HL-60/S4 treated with retinoic acid at 250 ng/mL for 4 days and 3 days (cell line): ENCODE measurements at regions not wholly inside any gene's neighbourhood (a gene's known extent, or its start where the extent isn't known, plus 50 kb on each side); places are given as distances from the start of the nearest gene placed in this dataset.

Experiments used
- in situ Hi-C: fragments of 300-500 bp; cut with MboI; formaldehyde crosslinking; loops from 2 replicates; pipeline ENCODE4 v1.7.0; 2022; ENCODE audit warnings: low sequenced_read_pairs

- in situ Hi-C loops: no loop called here
Measured at GRCh38 chr9:108656566-108656965, 199.2 kb downstream of the ACTL7B start.

- in situ Hi-C loops: no loop called here
Measured at GRCh38 chr9:108655818-108656217, 200.0 kb downstream of the ACTL7B start.

- in situ Hi-C loops: no loop called here
Measured at GRCh38 chr9:108654566-108654965, 201.2 kb downstream of the ACTL7B start.

GRCh38 chr9:108652851-108653250 is 202.9 kb downstream of the ACTL7B start:
- in situ Hi-C loops: no loop called here

- in situ Hi-C loops: no loop called here
Measured at GRCh38 chr9:108650826-108651225, 205.0 kb downstream of the ACTL7B start.

- in situ Hi-C loops: no loop called here
Measured at GRCh38 chr9:108645520-108645919, 210.3 kb downstream of the ACTL7B start.

- in situ Hi-C loops: no loop called here
Measured at GRCh38 chr9:108643731-108644510, 211.9 kb downstream of the ACTL7B start.

GRCh38 chr9:108642871-108643270 is 212.9 kb downstream of the ACTL7B start:
- in situ Hi-C loops: no loop called here

- in situ Hi-C loops: no loop called here
Measured at GRCh38 chr9:108640230-108640629, 215.6 kb downstream of the ACTL7B start.

GRCh38 chr9:108639696-108640095 is 216.1 kb downstream of the ACTL7B start:
- in situ Hi-C loops: no loop called here

- in situ Hi-C loops: no loop called here
Measured at GRCh38 chr9:108639091-108639490, 216.7 kb downstream of the ACTL7B start.

- in situ Hi-C loops: no loop called here
Measured at GRCh38 chr9:108637340-108637739, 218.4 kb downstream of the ACTL7B start.

GRCh38 chr9:108636013-108636412 is 219.8 kb downstream of the ACTL7B start:
- in situ Hi-C loops: no loop called here

GRCh38 chr9:108634672-108635462 is 220.9 kb downstream of the ACTL7B start:
- in situ Hi-C loops: no loop called here

GRCh38 chr9:108634204-108634603 is 221.6 kb downstream of the ACTL7B start:
- in situ Hi-C loops: no loop called here

GRCh38 chr9:108631496-108632285 is 224.1 kb downstream of the ACTL7B start:
- in situ Hi-C loops: no loop called here

- in situ Hi-C loops: no loop called here
Measured at GRCh38 chr9:108628316-108628715, 227.5 kb downstream of the ACTL7B start.

- in situ Hi-C loops: no loop called here
Measured at GRCh38 chr9:108626743-108627142, 229.0 kb downstream of the ACTL7B start.

GRCh38 chr9:108621991-108622855 is 233.6 kb downstream of the ACTL7B start:
- in situ Hi-C loops: no loop called here

GRCh38 chr9:108620767-108621166 is 235.0 kb downstream of the ACTL7B start:
- in situ Hi-C loops: no loop called here
